NCI-H2029 treated with DMSO at 0.1 percent for 48 hours (cell line): ENCODE measurements at regions not wholly inside any gene's neighbourhood (a gene's known extent, or its start where the extent isn't known, plus 50 kb on each side); places are given as distances from the start of the nearest gene placed in this dataset.
"Not testable (repeated sequence)": the region's sequence is repeated elsewhere in the genome, so short reads cannot be mapped to it uniquely, and the experiment has no call there.

ENCODE experiments used
- DNase-seq: peaks from one replicate; lab custom pipeline; 2025; lab: John Stamatoyannopoulos, UW

DNA sequence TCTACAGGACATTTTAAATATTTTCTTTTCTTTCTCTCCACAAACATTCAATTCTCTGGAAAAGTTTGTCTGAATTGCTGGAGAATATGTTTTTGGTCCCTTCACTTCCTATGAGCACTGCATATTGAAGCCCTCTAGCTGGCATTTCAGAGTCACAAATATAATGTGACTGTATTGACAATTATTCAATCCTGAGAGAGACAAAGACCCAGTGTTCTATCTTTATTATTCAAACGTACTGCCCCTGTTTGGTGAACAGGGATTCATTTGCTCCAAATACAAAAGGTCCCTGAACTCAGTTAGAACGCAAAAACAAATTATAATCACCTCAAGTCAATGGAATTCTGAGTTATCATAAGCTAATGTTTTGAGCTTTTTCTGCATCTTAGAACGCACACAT lies 173.1 kb upstream of the CDIN1 start:
- DNase-seq, result no peak

DNA sequence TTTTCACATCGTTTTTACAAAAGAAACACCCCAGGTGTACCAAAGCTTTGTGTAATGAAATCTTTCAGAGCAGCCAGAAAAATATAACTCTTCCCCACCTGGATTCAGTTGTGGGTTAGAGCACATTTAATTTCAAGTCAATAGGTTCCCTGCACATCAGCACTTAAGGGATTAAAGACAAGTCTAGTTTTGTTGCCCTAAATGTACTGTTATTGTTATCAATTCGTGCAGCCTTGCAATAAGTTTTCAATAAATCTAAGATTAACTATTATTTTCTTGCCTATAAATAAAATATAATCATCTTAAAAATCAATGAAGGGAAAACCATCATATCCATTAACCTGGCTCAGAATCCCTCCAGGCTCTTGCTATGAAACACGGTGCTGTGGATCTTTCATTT lies 172.5 kb upstream of the CDIN1 start:
- DNase-seq, result no peak

DNA sequence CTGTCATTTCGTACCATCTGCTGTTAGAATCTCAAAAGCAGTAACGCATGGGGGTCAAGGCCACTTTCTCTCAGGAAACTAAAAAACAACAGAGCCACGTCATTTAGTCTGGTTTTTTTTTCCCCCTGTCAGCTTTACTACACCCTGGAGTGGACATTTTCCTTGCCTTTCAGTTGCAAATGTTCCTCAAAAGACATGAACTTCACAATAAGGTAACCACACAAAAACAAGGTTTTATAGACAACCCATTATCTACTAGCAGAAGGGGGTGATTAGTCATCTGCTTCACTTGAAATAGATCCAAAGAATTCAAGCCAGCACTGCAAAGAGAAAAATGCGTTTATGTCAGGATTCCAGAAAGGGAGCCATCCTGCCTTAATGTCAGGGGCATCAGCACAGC lies 171.8 kb upstream of the CDIN1 start:
- no peak for DNase-seq

DNA sequence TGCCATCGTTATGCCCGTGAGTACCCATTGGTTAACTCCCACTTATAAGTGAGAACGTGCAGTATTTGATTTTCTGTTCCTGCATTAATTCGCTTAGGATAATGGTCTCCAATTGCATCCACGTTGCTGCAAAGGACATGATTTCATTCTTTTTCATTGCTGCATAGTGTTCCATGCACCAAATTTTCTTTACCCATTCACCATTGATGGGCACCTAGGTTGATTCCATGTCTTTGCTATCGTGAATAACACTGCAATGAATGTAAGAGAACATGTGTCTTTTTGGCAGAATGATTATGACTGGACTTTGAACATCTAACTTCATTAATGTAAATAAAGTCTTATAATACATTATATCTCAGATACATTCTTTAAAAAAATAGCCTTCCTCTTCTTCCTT lies 169.6 kb upstream of the CDIN1 start:
- no peak for DNase-seq

DNA sequence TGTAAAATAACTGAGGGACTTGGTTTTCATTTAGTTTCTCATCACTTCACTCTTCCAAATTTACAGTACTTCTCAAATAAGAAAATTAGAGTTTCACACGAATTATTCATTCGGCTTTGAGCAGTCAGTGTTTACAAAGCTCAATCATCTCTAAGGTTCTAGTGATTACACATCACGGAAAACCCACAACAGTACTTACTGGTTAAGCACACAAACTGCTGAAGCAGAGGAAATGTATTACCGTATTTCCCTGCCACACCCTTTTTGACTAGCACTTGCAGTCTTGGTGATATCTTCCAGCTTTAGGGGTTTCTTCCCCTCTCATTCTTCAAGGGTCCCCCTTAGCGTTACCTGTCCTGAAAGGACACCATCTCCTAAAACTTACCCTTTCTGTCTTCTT lies 164.8 kb upstream of the CDIN1 start:
- no peak for DNase-seq

DNA sequence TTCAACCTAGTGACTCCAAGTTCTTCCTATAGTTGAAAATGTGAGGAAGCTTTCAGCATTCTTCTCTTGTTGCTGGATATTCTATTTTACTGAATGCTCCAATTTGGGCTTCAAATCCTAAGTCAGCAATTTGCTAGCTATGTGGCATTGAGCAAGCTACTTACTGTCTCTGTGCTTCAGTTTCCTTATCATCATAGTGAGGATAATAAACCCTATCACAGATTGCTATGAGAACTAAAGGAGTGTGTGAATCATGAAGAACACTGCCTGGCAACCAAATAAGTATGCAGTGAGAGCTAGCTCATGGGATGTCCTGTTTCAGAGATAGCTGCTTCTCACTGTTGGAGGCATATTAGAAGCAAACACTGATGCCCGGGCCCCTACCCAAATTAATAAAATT lies 163.8 kb upstream of the CDIN1 start:
- DNase-seq, result no peak

DNA sequence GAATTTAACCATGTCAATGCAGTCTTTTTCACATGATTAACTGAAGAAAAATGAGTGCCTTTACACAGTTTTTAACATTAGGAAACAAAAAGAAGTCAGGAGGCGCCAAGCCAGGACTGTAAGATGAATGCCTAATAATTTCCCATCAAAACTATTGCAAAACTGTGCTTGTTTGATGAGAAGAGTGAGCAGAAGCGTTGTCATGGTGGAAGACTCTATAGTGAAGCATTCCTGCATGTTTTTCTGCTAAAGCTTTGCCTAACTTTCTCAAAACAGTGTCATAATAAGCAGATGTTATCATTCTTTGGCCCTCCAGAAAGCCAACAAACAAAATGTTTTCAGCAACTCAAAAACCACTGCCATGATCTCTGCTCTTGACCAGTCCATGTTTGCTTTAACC lies 156.8 kb upstream of the CDIN1 start:
- DNase-seq, result no peak

DNA sequence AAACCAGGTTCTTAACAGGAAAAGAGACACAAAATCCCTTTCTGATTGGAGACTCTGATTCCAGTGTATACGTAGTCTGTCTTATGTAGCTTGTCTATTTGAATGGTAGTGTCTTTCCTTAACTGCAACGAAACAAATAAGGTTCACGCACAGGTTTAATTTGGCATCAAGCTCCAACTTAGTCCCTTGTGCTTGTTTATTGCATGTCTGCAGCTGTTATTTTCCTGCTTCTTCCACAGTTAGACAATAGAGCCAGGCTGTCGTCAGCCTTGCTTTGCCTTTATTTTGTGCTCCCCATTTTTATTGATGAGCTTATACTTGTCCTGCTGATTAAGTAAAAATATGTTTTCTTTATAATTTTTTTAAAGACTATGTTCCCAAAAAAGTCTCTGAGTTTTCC lies 152.7 kb upstream of the CDIN1 start:
- no peak for DNase-seq

DNA sequence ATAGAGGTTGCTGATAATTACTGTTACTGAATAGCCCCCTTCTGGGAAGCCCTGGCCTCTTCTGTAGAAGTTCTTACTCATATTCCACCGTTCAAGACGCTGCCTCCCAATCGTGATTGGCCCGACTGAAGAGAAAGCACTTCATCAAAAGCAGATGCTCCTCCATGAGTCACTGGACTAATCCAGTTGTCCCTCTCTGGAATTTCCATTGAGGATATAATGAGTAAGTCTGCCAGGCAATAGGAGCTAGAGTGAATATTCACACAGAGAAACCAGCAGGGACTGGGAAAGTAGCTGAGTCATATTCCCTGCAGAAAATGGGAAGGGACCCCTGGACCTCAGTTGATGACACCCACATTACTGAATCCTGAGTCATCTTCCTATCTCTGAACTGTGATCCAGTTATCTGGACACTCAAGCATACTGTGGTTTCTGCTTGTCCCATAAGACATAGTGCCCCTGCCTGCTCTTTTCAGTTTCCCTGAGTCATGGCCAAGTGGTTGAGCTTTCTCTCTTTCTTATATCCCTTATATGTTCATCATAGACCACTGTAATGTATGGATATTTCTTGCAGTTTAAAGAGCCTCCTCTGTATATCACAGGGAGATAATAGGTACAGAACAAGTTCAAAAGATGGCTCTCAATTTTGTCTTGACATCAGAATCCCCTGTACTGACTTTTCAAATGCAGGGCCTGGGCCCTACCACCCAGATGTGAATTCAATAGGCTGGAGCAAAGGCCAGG lies 151.2 kb upstream of the CDIN1 start:
- DNase-seq, result no peak

DNA sequence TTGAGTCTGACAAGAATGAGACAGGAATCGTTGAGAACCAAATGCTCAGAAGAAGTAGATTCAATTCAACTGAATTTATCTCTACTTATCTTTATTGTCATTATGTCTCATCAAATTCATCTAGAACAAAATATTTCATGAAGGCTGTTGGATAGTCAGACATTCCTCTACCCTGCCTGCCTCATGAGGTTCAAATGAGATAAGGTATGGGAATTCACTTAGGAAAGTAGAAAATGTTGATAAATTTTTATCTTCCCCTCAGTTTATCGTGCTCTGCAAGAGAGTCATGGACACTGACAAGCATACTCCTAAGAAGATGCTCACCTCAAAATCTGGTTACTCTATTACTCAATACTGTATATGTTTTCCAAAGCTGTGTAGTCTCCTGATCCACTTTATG lies 149.7 kb upstream of the CDIN1 start:
- no peak for DNase-seq

DNA sequence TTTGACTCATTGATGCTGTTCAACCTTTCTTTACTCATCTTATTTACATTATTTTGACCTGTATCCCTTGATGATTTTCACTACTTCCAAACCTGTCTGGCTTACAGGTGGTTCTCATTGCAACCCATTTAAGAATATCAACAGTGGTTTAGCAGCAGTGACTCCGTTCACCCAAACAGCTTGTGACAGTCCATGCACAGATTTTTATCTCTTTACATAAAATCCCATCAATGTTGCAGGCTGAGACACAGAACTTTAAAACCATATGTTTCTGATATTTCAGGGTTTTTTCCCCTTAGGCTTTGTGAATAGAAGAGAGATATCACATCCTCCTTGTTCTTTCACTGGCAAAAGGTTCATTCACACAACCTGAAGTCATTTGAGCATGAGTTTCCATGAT lies 149.1 kb upstream of the CDIN1 start:
- no peak for DNase-seq

DNA sequence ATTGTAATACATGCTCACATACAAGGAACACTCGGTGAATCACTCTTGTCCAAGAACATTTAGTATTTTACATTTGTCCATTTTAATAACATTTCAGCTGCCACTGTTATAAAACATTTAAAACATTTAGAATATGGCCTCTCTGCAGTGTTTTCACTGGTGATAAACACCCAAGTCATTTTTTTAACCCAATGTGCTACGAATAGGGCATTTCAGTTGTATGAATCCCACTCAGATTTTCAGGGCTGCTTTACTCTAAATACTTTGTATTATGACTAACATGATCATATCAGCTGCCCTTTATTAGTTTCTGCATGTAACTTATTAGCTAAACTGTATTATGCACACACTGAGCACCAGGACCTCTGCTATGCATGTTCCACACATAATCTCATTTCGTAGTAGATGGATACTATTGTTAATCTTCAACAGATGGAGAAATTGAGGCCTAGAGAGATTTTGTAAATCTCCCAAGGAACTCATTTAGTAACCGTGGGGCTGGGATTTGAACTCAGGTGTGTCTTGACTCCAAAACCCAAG lies 148.6 kb upstream of the CDIN1 start:
- no peak for DNase-seq

DNA sequence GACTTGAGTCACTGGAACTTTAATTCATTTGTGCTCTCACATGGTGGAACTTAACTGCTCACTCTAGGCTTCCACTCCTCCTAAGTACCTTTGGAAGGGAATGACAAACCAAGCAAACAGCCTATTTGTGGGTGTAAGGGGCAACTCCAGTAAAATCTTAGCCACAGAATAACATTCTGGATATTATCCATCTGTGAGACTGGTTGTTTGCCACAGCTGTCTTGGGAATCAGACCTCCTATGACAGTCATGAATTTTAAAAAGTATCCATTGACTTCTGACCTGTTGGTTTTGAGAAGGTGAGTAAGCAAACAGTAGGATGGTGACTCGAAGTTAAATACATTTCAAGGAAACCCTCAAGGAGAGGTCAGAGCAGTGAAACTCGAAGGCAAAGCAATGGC lies 147.3 kb upstream of the CDIN1 start:
- no peak for DNase-seq

DNA sequence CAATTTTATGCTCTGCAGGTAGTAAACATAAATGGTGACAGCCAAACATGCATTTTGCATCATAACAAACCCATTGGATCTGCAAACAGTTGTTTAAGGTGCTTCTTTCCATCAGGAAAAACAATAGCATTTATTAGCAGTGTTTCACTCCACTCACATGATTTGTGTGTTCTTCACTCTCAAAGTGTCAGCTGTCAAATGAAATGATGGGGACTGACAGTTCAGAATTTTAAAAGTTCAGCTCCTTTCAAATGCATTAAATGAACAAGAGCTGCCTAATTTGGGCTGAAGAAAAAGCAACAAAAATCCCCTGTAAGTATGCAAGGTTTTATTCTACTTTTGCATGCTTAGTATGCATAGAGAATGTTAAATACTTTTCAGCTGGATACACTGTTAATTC lies 145.2 kb upstream of the CDIN1 start:
- DNase-seq, result no peak

DNA sequence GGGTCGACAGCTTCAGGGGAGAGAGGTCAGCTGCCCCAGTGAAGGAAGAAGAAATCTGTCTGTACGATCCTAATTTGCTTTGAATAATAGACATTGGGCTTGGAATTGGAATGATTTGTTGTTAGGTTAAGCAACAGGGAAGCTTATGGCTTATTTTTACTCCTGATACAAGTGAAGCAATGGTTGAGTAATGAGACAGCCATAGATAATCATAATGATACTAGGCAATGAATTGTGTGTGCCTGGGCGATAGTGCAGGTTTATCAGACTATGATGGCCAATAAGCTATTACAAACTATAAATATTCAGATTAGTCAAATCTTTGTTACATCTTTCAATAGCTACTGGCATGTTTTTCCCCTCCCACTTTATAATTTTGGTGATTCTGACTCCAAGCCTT lies 140.9 kb upstream of the CDIN1 start:
- no peak for DNase-seq

DNA sequence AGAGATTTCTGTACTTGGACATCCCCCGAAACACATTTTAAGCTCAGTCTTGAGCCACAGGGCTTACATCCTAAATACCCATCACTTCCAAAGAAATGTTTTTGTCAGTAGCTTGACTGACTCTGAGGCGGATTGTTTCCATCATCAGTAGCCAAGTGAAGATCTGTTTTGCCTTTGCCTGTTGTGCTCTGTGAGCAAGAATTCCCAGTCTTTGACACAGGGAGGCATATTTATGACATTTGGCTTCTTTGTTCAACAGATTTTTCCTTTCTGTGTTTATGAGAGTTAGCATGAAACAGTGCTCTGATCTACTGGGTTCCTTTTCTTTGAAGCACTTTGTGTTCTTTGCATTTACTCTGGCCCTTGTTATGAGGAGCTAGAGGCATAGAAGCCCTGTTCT lies 132.1 kb upstream of the CDIN1 start:
- no peak for DNase-seq

DNA sequence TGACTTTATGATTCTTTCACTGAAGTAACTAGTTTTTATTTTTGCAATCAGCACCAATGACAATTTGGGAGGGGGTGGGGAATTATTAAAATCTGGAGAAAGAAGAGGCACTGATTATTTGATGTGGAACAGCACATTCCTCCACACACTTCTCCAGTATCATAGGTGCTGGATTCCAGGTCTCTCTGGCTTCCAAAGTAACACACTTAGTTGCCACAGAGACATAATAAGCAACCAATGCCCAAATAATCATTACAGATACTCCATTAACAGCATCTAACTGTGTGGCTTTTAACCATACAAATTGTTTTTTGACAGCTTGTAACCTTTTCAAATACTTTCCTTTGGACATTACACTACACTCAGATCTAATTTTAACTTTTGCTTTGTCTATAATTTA lies 131.0 kb upstream of the CDIN1 start:
- no peak for DNase-seq

DNA sequence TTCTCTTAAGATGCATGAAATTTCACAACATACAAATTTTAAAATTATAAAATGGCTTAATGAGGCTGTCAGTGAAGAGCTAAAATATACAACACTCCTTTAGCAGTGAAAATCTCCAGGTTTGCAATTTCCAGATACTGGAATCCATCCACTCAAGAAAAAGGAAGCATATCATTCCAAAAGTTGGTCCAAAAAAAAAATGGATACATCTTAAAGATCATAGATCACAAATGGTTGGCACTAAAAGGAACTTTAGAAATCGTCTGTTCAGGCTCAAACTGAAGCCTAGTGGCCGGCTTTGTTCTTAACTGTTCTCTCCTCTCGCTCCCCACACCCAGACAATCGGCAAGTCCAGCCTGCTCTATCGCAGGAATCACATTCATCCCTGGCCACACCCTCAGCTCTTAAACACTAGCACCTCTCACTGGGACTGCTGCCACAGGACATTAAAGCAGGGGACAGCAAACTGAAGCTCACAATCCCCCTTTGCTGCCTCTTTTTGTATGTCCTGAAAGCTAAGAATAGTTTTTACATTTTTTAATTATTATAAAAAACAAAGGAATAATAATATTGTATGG lies 130.3 kb upstream of the CDIN1 start:
- no peak for DNase-seq

DNA sequence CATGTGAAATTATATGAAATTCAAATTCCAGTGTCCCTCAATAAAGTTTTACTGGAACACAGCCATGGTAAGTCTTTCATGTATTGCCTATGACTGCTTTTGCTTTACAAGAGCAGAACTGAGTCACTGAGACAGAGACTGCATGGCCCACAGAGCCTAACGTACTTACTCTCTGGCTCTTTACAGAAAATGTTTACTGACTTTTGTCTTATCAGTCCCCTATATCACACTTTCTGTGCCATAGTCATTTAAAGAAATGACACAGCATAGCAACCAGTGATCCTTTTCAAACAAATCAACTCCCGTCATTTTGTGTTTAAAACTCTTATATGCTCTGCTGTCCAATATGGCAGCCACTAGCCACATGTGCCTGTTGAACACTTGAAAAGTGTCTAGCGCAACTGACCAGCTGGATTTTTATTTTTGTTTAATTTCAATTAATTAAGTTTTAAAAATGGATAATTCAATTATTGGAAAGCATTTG lies 129.7 kb upstream of the CDIN1 start:
- no peak for DNase-seq

DNA sequence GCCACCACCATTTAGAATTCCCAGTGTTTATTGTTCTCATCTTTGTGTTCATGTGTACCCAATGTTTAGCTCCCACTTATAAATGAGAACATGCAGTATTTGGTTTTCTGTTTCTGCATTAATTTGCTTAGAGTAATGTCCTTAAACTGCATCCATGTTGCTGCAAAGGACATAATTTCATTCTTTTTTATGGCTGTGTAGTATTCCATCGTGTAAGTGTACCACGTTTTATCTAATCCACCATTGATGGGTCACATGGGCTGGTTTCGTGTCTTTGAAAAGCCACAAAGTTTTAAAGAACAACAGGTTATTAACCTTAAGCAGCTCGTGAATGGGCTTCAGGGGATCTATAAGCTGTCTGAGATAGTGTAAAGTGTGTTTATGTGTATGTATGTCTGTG lies 125.2 kb upstream of the CDIN1 start:
- not testable (repeated sequence) for DNase-seq

DNA sequence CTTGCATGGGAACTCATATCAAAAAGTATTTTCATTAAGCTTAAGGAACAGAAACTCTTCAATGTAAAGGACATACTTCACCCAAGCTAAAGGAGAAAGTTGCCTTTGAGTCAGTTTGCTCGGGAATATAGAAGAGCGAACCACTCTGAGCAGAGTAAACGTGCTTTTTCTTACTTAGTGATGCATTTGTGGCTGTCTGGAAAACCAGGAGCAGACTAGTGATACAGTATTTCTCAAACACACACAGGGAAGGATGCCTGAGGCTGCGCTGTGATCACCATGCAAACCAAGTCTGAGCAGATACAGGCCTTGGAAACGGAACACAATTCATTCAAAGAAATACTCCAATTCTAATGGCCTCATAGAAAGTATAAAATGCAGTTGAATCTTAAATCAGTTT lies 121.0 kb upstream of the CDIN1 start:
- no peak for DNase-seq

DNA sequence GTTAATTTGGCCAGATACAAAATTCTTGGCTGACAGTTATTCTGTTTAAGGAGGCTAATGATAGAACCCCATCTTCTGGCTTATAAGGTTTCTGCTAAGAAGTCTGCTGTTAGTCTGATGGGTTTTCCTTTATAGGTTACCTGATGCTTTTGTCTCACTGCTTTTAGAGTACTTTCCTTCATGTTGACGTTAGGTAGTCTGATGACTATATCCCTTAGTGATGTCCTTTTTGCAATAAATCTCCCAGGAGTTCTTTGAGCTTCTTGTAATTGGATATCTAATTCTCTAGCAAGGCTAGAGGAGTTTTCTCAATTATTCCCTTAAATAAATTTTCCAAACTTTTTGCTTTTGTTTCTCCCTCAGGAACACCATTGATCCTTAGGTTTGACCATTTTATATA lies 114.1 kb upstream of the CDIN1 start:
- DNase-seq, result no peak

DNA sequence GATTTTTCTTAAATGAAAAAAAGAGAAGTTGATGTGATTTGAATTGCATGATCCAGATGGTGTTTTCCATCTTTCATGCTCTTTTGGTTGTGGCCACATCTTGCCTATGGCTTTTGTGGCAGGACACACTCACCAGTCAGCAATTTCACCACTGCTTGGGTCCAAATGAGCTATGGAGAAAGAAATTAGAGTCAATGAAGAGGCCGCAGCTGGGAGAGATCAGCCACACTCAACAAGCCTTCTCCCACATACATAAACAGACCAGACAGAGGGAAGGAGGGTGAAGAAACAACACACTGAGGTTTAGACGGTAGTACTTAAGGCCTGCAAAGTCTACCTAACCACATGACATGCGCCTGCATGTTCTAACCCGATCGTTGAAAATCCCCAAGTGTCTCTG lies 110.7 kb upstream of the CDIN1 start:
- DNase-seq, result no peak
